ENCODE measurements at regions not wholly inside any gene's neighbourhood (a gene's known extent, or its start where the extent isn't known, plus 50 kb on each side); places are given as distances from the start of the nearest gene placed in this dataset.

DNA sequence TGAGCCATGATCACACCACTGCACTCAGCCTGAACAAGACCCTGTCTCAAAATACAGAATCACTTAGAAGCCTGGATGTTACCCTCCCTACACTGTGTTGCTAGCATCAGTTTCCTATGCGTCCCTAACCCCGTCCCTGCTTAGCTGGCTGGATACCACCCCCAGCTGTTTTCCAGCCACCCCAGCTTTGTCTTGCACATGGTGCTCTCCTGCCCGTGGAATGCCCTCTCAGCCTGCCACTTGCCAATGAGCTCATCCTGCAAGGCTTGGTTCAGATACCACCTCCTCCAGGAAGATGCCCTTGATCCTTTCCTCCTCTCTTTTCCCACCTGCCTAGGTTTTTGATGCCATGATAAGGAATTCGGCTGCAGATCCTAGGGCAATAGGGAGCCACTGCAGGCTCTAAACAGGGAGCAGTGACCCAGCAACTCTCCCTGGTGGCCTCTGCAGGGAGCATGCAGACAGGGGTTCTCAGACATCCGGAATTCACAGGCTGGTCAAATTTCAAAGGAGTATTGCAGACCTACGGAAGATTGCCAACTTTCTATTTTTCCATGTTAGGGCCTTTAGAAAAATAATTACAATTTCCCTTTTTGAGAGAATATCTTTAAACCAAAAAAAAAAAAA is 52.7 kb upstream of the WNT7B start:
- TF ChIP-seq CTCF (IDR thresholded peaks at IDR 0.05) = no peak
- no peak for TF ChIP-seq GABPB1 (CRISPR knock-in tag; IDR thresholded peaks at IDR 0.05)
- no peak for TF ChIP-seq FOXP1 (CRISPR knock-in tag; IDR thresholded peaks at IDR 0.05; ENCODE audit: borderline replicate concordance)
- TF ChIP-seq, protein P1, sequence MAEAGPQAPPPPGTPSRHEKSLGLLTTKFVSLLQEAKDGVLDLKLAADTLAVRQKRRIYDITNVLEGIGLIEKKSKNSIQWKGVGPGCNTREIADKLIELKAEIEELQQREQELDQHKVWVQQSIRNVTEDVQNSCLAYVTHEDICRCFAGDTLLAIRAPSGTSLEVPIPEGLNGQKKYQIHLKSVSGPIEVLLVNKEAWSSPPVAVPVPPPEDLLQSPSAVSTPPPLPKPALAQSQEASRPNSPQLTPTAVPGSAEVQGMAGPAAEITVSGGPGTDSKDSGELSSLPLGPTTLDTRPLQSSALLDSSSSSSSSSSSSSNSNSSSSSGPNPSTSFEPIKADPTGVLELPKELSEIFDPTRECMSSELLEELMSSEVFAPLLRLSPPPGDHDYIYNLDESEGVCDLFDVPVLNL (CRISPR knock-in tag; IDR thresholded peaks at IDR 0.05; ENCODE audit: borderline replicate concordance, low read depth) = no peak
- no peak for TF ChIP-seq NFYB (CRISPR knock-in tag; conservative IDR thresholded peaks at IDR 0.05; ENCODE audit: low read depth)
- TF ChIP-seq KAT7 (CRISPR knock-in tag; IDR thresholded peaks at IDR 0.05; ENCODE audit: borderline replicate concordance) = no peak
- no peak for TF ChIP-seq ATF3 (CRISPR knock-in tag; conservative IDR thresholded peaks at IDR 0.05)
- TF ChIP-seq PRDM15 (CRISPR knock-in tag; IDR thresholded peaks at IDR 0.05) = no peak
- TF ChIP-seq SP1 (CRISPR knock-in tag; conservative IDR thresholded peaks at IDR 0.05) = no peak
